Ishikawa (cell line): ENCODE measurements at regions not wholly inside any gene's neighbourhood (a gene's known extent, or its start where the extent isn't known, plus 50 kb on each side); places are given as distances from the start of the nearest gene placed in this dataset.

Experiments
- CREB1 ChIP-seq: IDR thresholded peaks from 2 replicates; pipeline ENCODE4 v1.6.1; 2012; ENCODE audit warnings: low read depth
- EGR1 ChIP-seq: IDR thresholded peaks from 2 replicates; pipeline ENCODE4 v1.6.1; 2012
- EP300 ChIP-seq: IDR thresholded peaks from 2 replicates; pipeline ENCODE4 v1.6.1; 2012; ENCODE audit warnings: borderline replicate concordance
- TAF1 ChIP-seq: IDR thresholded peaks from 2 replicates; pipeline ENCODE4 v1.6.1; 2012; ENCODE audit warnings: low read depth, mild to moderate bottlenecking
- TEAD4 ChIP-seq: IDR thresholded peaks from 2 replicates; pipeline ENCODE4 v1.6.1; 2012
- YY1 ChIP-seq: IDR thresholded peaks from 2 replicates; pipeline ENCODE4 v1.6.1; 2012; ENCODE audit warnings: low read depth
- TF ChIP-seq, protein P1 (sequence below): IDR thresholded peaks from 2 replicates; pipeline ENCODE4 v1.6.1; 2012; ENCODE audit warnings: low read depth, mild to moderate bottlenecking

GRCh38 chr15:38782156-38782555 lies 217.5 kb upstream of the RASGRP1 start:
- TF ChIP-seq TEAD4, result no peak
- TF ChIP-seq, protein P1, sequence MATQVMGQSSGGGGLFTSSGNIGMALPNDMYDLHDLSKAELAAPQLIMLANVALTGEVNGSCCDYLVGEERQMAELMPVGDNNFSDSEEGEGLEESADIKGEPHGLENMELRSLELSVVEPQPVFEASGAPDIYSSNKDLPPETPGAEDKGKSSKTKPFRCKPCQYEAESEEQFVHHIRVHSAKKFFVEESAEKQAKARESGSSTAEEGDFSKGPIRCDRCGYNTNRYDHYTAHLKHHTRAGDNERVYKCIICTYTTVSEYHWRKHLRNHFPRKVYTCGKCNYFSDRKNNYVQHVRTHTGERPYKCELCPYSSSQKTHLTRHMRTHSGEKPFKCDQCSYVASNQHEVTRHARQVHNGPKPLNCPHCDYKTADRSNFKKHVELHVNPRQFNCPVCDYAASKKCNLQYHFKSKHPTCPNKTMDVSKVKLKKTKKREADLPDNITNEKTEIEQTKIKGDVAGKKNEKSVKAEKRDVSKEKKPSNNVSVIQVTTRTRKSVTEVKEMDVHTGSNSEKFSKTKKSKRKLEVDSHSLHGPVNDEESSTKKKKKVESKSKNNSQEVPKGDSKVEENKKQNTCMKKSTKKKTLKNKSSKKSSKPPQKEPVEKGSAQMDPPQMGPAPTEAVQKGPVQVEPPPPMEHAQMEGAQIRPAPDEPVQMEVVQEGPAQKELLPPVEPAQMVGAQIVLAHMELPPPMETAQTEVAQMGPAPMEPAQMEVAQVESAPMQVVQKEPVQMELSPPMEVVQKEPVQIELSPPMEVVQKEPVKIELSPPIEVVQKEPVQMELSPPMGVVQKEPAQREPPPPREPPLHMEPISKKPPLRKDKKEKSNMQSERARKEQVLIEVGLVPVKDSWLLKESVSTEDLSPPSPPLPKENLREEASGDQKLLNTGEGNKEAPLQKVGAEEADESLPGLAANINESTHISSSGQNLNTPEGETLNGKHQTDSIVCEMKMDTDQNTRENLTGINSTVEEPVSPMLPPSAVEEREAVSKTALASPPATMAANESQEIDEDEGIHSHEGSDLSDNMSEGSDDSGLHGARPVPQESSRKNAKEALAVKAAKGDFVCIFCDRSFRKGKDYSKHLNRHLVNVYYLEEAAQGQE, result no peak
- TF ChIP-seq CREB1, result no peak
- TF ChIP-seq EP300, result no peak
- TF ChIP-seq TAF1, result no peak
- TF ChIP-seq EGR1, result no peak
- no peak for TF ChIP-seq YY1
